HG03139 (cell line): ENCODE measurements at regions not wholly inside any gene's neighbourhood (a gene's known extent, or its start where the extent isn't known, plus 50 kb on each side); places are given as distances from the start of the nearest gene placed in this dataset.

ENCODE experiments used
- ATAC-seq: cut with Tn5 transposase; IDR thresholded peaks from one replicate; pipeline ENCODE4 v1.9.1; 2021; ENCODE audit not compliant: unreplicated experiment

DNA sequence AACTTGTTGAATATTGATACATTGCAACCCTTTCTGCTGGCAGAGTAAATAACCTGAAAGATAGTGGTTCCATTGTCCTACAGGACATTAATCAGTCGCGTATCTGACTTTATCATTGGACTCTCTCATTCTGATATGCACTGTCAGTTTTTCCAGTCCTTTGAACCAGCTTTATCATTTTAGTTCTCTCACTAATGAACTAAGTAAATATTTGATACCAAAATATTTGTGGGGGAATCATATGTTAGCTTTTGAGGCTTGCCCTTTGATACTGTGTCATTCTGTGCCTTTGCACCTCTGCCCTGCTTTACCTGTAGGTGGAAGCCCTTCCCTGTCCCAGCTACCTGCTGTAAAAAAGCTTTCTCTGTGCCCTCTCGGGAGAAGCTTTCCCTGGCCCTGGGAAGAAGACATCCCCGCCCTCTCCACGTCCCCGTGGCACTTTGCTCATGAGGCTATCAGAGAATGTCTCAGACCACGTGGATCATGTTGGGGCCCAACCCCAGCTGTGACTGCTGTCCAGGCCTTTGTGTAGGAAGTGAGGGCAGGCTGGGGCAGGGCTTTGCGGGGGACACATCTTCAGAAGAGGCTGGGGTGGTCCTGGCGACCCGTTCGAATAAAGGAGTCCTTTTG, 117.8 kb upstream of the NXT1 start:
- no peak for ATAC-seq

DNA sequence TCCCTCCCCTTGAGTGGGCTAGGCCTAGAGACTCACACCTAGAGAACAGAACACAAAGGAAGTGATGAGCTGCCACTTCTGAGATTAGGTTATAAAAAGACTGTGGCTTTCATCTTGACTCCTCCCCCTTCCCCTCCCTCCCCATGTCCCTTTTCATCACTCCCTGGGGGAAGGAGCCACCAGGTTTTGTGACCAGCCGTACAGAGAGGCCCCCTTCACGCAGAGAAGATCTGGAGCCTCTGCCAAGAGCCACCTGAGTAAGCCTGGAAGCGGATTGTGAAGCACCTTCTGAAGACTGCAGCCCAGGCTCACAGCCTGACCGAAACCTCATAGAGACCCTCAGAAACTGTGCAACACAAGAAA, 118.4 kb upstream of the NXT1 start:
- ATAC-seq = no peak

DNA sequence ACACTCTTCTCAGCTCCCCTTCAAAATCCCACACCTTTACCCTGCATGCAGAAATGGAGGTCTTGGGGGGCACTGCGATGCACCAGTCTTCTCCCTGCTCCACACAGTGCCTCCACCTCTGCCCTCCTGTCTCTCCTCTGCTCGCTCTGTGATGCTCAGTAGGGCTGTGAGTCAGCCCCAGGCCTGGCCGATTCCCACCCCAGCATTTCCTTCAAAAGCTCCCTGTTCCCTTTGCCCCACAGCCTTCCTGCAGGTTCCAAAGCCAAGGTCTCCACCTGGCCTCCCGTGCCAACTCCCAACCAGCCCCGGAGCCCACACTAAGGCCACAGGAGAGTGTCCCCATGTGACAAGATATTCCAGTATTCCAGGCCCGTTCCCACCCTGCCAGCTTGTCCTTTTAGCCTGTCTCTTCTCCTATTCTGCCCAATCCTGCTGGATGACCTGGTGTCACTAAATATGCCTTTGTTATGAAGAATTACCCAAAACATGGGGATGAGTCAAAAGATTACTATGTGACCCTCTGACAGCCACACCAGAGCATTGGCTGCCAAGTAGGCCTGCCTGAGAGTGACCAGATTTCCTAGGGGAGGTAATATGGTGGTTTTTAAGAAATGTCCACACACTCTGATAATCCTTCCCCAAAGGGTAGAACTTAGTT, 118.9 kb upstream of the NXT1 start:
- no peak for ATAC-seq

DNA sequence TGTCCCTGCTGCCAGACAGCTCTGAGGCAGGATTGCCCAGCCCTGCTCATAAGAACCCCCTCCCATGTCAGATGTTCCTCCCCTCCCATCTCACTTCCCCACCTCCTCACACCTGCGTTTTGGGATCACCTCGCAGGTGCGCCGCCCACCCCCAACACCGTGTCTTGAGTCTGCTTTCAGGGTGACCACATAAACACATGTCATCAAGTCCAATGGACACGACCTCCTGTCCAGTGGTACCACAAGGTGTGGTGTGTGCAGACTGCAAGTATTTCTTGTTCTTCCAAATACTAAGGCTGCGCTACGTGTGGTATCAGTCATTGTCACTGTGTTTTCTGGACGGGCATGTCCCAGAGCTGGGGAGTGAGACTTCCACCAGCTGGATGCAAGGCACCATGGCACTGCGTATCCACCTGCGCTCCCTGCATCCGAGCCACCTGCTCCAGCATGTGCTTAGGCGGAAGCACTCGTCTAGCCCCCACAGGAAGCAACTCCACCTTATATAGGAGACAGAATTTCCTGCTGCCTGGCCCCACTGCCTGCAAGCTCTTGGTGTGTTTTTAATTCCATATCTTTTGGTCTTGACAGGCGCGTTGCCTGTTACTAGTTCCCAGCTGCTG, 119.7 kb upstream of the NXT1 start:
- no peak for ATAC-seq

DNA sequence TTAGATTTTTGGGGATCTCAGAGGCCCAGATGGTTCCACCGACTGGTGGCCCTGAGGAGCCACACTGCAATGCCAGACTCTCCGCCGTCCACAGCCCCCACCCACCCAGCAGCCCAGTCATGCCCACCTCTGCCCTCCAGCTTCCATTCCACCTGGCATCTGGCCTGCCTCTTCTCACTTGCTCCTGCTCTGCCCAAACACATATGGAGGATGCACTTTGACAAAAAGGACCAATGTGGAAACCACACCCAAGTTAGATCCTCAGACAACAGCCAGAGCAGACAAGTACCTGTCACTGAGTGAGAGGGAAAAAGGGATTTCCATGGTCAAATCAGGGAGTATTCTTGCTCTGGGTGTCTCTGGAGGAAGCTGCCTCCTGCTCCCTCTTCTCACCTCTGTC, 120.6 kb upstream of the NXT1 start:
- ATAC-seq = no peak

DNA sequence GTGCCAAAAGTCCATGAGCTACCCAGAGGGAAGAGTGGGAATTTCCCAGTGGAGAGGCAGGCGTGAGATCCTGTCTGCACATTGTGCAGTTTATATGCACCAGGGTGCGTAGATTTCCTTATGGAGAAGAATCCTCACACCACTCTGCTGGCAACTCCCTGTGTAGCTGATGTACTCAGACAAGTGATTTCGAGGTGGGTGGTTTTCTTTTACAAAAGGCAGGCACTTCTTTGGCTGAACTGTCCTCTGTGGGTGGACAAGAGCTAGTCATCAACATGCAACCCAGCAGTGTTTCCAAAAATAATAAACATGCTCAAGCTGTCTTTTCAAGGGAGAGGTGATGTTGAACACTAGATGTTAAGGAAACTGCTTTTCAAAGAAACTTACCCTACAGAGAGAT, 121.7 kb upstream of the NXT1 start:
- ATAC-seq = no peak

DNA sequence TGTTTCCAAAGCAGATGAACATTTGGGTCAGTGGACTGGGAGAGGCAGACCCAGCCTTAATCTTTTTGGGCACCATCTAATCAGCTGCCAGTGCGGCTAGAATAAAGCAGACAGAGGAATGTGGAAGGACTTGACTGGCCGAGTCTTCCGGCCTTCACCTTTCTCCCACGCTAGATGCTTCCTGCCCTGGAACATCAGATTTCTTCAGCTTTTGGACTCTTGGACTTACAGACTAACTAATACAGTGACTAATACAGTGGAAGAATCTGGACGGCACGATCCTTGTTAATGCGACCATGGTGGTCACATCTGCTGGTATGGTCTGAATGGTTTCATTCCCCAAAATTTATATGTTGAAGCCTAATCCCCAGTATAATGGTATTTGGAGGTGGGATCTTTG, 122.6 kb upstream of the NXT1 start:
- ATAC-seq = no peak

DNA sequence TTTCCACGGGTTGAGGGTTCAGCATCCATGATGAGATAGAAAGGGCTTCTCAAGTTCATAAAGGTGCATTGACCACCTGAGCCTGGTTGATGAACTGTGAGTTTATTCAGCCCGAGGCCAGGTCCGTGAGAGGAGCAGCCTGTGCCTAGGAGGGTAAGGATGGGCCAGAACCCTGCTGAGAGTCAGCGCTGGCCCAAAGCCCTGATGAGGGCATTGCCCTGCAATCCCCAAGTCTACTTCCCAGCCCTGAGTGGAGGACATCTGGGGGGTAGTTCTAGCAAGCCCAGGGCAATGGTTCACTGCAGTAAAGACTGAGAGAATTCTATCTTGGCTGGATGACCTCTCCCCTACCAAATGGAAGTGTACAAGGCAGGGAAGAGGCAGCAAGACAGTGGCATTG, 123.3 kb upstream of the NXT1 start:
- no peak for ATAC-seq

DNA sequence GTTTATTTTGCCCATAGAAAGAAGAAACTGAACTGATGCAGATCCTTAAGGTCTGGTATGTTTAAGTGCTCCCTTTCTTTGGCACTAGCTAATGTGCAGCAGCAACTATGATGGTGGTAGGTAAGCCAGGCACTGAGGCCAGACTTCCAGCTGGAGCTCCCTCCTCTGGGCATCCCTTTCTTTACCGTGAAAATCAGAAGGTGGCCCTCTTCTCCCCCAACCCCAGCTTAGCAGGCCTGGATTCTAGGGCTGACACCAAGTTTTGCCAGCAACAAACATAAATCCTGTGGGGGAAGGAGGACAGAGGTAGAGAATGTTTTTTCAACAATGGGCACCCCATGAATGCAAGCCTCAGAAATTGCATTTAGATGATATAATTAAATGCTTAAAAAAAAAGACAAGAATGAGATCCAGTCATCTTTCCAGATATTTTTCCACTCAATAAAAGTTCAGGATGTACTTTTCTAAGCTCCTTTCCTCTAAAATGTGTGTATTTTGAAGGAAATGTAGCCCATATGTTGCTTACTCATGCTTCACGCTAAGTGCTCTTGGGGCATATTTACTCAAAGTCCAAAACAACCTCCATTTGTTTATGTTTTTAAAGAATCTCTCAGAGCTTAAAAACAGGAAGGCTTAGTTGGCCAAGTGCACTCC, 123.9 kb upstream of the NXT1 start:
- ATAC-seq = no peak

DNA sequence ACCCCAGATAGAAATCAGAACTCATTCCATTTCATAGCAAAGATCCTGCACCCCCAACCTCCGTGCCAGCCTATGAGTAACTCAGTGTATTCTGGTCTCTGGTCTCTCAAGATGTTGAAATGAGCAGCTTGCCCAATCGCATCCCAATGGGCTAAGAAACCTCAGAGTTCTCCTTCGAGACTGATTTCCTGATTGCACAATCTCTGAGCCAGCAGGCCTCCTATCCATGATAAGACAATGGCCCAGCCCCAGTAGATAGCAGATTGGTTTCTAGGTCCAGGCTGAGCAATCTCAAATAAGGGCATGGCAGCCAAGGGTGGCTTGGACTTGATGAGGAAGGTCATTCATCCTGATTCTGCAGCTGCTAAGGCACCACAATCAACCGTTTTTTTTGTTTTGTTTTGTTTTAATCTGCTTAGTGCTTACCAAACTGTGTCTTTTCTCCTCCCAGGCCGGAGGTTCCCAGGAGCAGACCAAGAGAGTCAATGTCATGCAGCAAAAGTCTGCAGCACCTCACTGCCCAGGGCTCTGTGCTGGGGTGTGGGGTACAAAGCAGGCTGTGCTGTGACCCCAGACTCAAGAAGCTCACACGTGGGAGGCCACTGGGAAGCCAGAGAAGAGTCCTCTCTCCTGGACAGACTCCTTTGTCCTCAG, 125.1 kb upstream of the NXT1 start:
- no peak for ATAC-seq

DNA sequence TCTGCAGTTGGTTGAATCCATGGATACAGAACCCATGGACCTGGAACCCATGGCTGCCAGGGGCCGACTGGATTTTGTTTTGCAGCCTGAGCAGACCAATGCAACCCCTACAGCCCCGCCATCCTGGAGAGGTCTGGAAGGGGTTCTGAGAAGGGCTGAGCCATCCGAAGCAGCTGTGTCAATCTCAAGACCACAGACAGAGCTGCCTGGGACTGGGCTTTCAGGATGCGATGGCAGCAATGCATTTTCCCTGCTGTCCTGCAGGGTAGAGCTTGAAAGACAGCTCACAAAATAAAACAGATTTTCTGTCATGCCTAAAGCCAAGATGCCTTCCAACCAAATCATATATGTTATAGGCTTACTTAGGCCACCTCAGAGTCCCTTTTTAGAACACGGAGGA, 125.8 kb upstream of the NXT1 start:
- no peak for ATAC-seq

DNA sequence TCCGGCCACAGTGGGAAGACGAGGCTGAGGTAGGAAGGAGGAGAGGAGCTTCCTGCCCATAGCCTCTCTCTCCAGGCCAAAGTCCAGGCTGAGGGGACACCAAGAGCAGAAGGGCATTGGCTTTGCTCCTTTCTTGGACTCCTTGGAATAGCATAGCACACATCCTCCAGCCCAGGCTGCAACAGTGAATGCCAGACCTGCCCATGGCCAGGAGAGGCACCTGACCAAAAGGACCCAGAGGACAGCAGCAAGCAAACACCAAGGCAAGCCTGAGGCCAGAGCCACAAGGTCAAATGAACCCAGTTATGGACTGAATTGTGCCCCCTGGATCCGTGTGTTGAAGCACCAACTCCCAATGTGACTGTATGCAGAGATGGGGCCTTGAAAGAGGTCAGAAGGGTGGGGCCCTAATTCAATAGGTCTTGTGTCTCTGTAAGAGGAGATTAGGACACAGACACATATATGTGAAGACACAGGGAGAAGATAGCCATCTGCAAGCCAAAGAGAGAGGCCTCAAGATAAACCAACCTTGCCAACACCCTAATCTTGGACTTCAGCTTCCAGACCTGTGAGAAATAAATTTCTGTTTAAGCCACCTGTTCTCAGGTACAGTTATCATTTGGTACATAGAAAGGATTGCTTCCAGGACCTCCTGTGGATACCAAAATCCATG, 126.5 kb upstream of the NXT1 start:
- no peak for ATAC-seq

DNA sequence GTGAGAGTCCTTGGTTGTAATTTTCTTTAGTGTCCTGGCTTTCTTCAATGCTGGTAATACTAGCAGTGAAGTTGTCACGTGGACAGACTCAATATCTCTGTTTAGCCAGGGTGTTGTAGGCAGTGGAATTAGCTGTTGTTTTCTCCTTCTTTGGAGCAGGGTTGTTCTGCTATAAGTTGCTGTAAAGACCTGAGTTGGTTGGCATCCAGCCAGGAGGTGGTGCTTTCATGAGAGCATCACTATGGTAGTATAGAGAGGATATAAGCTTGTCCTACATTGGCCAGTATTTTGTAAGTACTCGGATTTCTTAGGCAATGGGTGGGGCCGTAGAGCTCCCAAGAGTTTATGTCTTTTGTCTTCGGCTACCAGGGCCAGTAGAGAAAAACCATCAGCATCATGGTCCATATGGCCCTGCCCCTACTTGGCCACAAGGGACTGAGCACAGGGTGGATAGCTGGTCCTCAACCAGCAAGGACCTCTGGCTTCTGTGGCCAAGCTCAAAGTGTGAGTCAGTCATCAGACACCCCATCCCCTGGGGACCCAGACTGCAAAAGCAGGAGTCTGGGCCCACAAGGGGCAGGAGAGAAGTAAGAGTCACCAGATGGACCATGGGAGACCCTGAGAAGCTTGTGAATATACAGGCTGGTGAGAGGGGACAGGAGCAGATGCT, 127.9 kb upstream of the NXT1 start:
- no peak for ATAC-seq

DNA sequence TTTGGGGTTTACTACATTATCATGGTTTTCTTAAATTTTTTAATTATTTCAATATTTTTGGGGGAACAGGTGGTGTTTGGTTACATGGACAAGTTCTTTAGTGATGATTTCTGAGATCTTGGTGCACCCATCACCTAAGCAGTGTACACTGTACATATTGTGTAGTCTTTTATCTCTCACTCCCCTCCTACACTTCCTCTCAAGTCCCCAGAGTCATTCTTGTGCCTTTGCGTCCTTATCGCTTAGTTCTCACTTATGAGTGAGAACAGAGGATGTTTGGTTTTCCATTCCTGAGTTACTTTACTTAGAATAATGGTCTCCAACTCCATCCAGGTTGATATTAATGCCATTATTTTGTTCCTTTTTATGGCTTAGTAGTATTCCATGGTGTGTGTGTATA, 130.9 kb upstream of the CD93 start:
- ATAC-seq = no peak

DNA sequence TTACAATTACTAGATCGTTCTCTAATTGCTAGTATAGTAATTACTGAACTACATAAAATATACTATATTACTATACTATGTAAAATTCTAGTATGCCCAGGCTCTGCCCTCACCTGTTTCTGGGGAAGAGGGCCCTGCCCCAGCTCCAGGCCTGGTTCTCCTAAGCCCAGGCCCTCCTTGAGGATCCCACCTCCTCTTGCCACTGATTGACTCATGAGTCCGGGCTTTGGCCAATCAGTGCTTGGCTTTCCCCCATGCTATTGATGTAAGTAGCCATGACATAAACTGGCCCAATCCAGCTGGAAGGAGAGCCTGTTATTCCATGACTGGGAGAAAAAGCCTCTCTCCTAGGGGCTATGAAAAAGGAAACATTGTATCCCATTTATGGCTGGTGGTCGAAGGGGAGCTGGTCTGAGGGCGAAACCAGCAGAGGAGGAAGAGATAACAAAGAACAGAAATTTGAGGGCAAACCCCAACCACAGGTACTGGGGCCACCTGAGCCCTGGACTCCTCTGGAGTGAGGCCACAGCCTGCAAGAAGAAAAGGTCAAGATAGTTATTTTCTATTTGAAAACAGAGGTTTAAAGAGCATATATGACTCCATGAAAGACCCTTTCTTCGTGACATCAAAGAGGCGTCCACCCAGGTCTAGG, 129.3 kb upstream of the CD93 start:
- ATAC-seq = no peak

DNA sequence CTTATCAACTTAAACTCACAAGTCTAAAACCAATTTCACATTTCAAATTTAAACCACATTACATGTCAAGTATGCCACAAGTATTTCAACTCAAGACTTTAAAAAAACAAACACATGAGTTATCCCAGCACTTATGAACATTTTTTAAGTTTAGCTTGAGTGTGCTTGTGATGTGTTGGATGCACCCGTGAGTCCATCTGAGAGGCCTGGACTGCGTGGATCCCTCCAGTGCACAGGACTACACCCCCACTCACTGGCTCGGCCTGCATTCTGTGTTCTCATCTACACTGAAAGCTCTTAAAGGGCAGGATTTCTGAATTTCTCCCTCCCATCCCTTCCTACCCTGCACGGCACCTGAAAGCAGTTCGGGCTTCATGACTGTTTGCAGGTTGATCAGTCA, 128.8 kb upstream of the CD93 start:
- ATAC-seq = no peak

DNA sequence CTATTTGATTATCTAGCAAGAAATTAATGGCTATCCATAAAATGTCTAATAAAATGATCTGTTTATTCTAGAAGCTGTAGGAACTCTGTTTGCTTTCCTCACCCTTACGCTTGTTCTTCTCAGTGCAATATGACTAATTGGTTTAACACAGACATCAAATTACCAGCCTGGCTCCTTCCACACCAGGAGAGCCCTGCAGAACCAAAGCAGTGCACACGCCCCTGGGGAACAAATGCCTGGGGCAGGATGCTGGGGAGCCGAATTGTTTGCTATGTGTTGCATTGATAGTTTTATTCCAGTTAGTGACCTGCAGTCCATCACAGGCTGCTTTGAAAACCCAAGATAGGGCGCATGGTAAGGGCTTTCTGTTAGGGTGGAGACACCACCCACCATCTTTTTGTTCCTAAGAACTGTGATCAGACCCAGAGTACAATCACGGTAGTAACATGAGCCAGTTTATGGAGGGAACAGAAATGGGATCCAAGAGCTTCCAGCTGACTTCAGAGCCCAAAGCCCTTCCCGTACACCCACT, 126.4 kb upstream of the CD93 start:
- no peak for ATAC-seq

DNA sequence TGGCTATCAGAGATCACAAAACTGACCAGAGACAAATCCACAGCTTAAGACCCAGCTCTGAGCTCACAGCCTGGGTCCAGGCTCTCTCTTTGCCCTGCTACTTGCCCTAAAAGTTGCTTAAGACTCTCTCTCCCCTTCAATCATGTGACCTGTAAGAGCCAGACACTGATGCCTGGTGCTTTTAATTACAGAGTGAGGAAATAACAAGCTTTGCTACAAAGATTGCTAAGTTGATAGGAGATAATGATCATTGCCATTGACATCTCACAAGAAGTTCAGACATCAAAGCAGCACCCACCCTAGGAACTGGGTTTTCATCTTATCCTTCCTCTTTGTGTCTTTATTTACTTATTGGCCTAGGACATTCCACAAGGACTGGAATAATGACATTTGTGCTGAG, 125.9 kb upstream of the CD93 start:
- no peak for ATAC-seq

DNA sequence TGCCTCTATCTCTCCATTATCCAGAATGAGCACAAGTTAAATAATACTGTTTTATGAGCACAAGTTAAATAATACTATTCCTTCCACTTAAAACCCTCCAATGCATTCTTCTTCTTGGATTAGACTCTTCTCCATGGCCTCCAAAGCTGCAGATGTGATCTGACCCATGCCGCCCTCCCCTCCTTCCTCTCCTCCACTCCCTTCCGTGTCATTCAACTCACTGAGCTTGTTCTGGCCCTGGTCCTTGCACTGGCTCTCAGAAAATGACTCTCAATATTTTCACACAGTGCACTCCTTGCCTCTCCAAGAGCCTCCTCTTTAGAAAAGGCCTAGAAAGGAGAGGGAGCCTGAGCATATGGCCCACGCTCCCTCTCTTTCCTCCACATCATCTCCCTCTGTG, 125.0 kb upstream of the CD93 start:
- no peak for ATAC-seq
